HL-60 (cell line): ENCODE measurements at regions not wholly inside any gene's neighbourhood (a gene's known extent, or its start where the extent isn't known, plus 50 kb on each side); places are given as distances from the start of the nearest gene placed in this dataset.
A peak's percentile ranks its signal among the peaks of the same experiment; 100 is the strongest.

Experiments used
- DNase-seq, 2 experiments: peaks; one replicate each; pipeline ENCODE4 v3.0.0-alpha.2; 2010 to 2020; ENCODE audit warnings: low read depth in 1 of 2, low spot score in 1 of 2
- H3K27ac ChIP-seq: fragments of 250-450 bp; sonication (Bioruptor Pico); replicated peaks from 2 replicates; pipeline ENCODE4 v1.5.1; 2020; ENCODE audit warnings: mild to moderate bottlenecking, moderate library complexity
- H3K27me3 ChIP-seq: fragments of 250-450 bp; sonication (Bioruptor Pico); 2 replicates; pipeline ENCODE4 v1.5.1; 2021; ENCODE audit warnings: mild to moderate bottlenecking, moderate library complexity; ENCODE audit not compliant: insufficient read depth, poor library complexity, severe bottlenecking
- H3K4me3 ChIP-seq: replicated peaks from 2 replicates; pipeline ENCODE4 v1.5.1; 2011; ENCODE audit warnings: mild to moderate bottlenecking, control low read depth, low read length; ENCODE audit not compliant: insufficient read depth
- GABPA ChIP-seq: IDR thresholded peaks from 2 replicates; pipeline ENCODE4 v1.6.1; 2012; ENCODE audit warnings: low read depth
- POLR2AphosphoS5 ChIP-seq: IDR thresholded peaks from 2 replicates; pipeline ENCODE4 v1.6.1; 2012; ENCODE audit warnings: low read depth
- SPI1 ChIP-seq: IDR thresholded peaks from 2 replicates; pipeline ENCODE4 v1.6.1; 2012; ENCODE audit warnings: low read depth, mild to moderate bottlenecking, borderline replicate concordance
- TF ChIP-seq, protein P1 (sequence below): IDR thresholded peaks from one replicate; pipeline ENCODE4 v1.5.1; 2011; ENCODE audit warnings: low read length, control low read depth, inconsistent platforms; ENCODE audit not compliant: insufficient read depth
- TF ChIP-seq, protein P2 (sequence below): IDR thresholded peaks from 2 replicates; pipeline ENCODE4 v1.6.1; 2012; ENCODE audit warnings: low read depth; ENCODE audit not compliant: insufficient replicate concordance

DNA sequence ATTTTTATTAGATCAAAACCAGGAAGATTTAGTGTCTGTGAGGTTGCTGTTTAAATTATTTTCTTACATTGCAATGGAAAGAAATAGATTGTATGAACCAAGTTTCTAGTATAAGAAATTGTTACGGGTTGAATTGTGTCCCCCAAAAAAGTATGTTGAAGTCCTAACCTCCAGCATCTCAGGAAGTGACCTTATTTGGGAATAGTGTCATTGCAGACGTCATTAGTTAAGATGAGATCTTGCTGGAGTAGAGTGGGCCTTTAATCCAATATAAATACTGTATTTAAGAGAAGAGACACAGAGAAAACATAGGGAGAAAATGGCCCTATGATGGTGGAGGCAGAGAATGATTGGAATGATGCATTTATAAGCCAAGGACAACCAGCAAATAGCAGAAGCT, 188.7 kb upstream of the SAMSN1 start:
- TF ChIP-seq GABPA (no peak), SPI1 (no peak), POLR2AphosphoS5 (no peak)
- TF ChIP-seq, protein P1, sequence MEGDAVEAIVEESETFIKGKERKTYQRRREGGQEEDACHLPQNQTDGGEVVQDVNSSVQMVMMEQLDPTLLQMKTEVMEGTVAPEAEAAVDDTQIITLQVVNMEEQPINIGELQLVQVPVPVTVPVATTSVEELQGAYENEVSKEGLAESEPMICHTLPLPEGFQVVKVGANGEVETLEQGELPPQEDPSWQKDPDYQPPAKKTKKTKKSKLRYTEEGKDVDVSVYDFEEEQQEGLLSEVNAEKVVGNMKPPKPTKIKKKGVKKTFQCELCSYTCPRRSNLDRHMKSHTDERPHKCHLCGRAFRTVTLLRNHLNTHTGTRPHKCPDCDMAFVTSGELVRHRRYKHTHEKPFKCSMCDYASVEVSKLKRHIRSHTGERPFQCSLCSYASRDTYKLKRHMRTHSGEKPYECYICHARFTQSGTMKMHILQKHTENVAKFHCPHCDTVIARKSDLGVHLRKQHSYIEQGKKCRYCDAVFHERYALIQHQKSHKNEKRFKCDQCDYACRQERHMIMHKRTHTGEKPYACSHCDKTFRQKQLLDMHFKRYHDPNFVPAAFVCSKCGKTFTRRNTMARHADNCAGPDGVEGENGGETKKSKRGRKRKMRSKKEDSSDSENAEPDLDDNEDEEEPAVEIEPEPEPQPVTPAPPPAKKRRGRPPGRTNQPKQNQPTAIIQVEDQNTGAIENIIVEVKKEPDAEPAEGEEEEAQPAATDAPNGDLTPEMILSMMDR, result no peak
- TF ChIP-seq, protein P2, sequence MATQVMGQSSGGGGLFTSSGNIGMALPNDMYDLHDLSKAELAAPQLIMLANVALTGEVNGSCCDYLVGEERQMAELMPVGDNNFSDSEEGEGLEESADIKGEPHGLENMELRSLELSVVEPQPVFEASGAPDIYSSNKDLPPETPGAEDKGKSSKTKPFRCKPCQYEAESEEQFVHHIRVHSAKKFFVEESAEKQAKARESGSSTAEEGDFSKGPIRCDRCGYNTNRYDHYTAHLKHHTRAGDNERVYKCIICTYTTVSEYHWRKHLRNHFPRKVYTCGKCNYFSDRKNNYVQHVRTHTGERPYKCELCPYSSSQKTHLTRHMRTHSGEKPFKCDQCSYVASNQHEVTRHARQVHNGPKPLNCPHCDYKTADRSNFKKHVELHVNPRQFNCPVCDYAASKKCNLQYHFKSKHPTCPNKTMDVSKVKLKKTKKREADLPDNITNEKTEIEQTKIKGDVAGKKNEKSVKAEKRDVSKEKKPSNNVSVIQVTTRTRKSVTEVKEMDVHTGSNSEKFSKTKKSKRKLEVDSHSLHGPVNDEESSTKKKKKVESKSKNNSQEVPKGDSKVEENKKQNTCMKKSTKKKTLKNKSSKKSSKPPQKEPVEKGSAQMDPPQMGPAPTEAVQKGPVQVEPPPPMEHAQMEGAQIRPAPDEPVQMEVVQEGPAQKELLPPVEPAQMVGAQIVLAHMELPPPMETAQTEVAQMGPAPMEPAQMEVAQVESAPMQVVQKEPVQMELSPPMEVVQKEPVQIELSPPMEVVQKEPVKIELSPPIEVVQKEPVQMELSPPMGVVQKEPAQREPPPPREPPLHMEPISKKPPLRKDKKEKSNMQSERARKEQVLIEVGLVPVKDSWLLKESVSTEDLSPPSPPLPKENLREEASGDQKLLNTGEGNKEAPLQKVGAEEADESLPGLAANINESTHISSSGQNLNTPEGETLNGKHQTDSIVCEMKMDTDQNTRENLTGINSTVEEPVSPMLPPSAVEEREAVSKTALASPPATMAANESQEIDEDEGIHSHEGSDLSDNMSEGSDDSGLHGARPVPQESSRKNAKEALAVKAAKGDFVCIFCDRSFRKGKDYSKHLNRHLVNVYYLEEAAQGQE, result no peak
- H3K27me3 ChIP-seq, result no peaks in the 10 kb centered on the region
- H3K4me3 ChIP-seq, result no peak overlapping the region
- no peak overlapping the region for H3K27ac ChIP-seq
- no peak for DNase-seq

DNA sequence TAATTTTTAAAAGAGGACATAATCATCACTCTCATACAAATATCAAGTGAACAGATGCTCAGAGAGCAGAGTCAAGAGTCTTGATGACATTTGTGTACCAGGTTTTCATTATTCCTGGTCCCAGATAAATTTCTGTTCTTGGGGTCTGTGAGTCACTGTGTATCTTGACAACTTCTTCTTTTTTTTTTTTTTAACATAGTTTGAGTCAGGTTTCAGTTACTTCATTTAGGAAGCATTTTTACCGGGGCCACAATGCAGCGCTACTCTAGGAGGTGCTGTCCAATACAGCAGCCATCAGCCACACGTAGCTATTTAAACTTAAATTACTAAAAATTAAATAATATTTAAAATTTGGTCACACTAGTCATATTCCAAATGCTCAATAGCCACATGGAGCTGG, 188.1 kb upstream of the SAMSN1 start:
- TF ChIP-seq GABPA (no peak), SPI1 (no peak), POLR2AphosphoS5 (no peak)
- TF ChIP-seq, protein P2, result peak; percentile 49
- H3K27me3 ChIP-seq, result no peaks in the 10 kb centered on the region
- no peak overlapping the region for H3K27ac ChIP-seq
- peak in 1 of 2 experiments; percentile 9 for DNase-seq
- no peak overlapping the region for H3K4me3 ChIP-seq

DNA sequence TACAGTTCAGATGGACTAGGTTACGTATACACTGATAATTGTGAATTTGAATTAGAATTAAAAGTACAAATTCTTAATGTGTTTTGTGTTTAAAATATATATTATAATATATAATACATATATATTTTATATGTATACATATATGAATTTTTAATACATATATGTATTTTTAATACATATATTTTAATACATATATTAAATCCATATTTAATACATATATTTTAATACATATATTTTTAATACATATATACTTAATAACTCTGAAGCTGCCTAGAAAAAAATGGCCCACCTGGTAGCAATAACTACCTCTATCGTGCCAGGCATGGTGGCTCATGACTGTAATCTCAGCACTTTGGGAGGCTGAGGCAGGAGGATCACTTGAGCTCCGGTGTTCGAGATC, 179.1 kb upstream of the SAMSN1 start:
- H3K27ac ChIP-seq, result no peak overlapping the region
- no peak for DNase-seq
- TF ChIP-seq, protein P2, result no peak
- TF ChIP-seq, protein P1, result no peak
- TF ChIP-seq POLR2AphosphoS5, result no peak
- H3K4me3 ChIP-seq, result no peak overlapping the region
- H3K27me3 ChIP-seq, result no peaks in the 10 kb centered on the region
